ENCODE measurements at regions not wholly inside any gene's neighbourhood (a gene's known extent, or its start where the extent isn't known, plus 50 kb on each side); places are given as distances from the start of the nearest gene placed in this dataset.

- Histone ChIP-seq H3K4me3 (replicated peaks in 1 of 3; ENCODE audit: insufficient read depth in 1 of 3, low read depth in 2 of 3, low read length in 3 of 3) (no peak overlapping the region), H3K27me3 (ENCODE audit: control insufficient read depth in 1 of 2, insufficient read depth in 2 of 2, low read length in 2 of 2) (no peaks in the 10 kb centered on the region), H3K36me3 (replicated peaks in 1 of 2; ENCODE audit: control insufficient read depth in 1 of 2, insufficient read depth in 2 of 2, low read length in 2 of 2) (no peaks in the 10 kb centered on the region), H4K20me1 (ENCODE audit: insufficient read depth, low read length) (no peaks in the 10 kb centered on the region), H3K27ac (ENCODE audit: extremely low read length, insufficient read depth, low read length) (no peak overlapping the region), H3K4me2 (ENCODE audit: low read depth, low read length) (no peak overlapping the region), H3K9ac (ENCODE audit: insufficient read depth, low read depth, low read length) (no peak overlapping the region), H2AFZ (ENCODE audit: low read length) (no peak overlapping the region), H3K79me2 (ENCODE audit: insufficient read depth, low read length) (no peaks in the 10 kb centered on the region), H3K4me1 (ENCODE audit: insufficient read depth, low read length) (peaks cover 7% of the 10 kb centered on the region), H3K9me3 (ENCODE audit: low read length) (no peaks in the 10 kb centered on the region)
- ChIA-PET POLR2A (no interaction called here), CTCF (ENCODE audit: low intra/inter-chr PET ratio, low total read pairs) (no interaction called here)
- no TSS peak for BruUV-seq (replicated peaks)
- no peak for TF ChIP-seq ONECUT2 (CRISPR knock-in tag; IDR thresholded peaks at IDR 0.05)
- no peak for TF ChIP-seq SMAD1 (CRISPR knock-in tag; IDR thresholded peaks at IDR 0.05; ENCODE audit: borderline replicate concordance, low read depth)
- no peak for TF ChIP-seq ZNF598 (CRISPR knock-in tag; IDR thresholded peaks at IDR 0.05; ENCODE audit: borderline replicate concordance)
- TF ChIP-seq BCLAF1 (IDR thresholded peaks at IDR 0.05) = no peak
- no peak for TF ChIP-seq ARNTL (CRISPR knock-in tag; IDR thresholded peaks at IDR 0.05)
- WGBS (ENCODE audit: low lambda C conversion rate) = 91% methylated on average over 12 of the region's 12 CpGs
- intact Hi-C loops (cut with micrococcal nuclease; ENCODE audit: unreplicated experiment) (no loop called here), in situ Hi-C loops (cut with HindIII; ENCODE audit: extremely low pct_ligation_motif_present, low pct_unique_long_range_greater_than_20kb) (no loop called here)
- ATAC-seq = no peak
- DNase-seq (ENCODE audit: low spot score) = no peak
- no peak for FAIRE-seq
Measured at GRCh38 chr13:99624936-99625540, 123.8 kb downstream of the TM9SF2 start.

- CTCF ChIA-PET (ENCODE audit: low intra/inter-chr PET ratio, low total read pairs) = no interaction called here
- TF ChIP-seq SKI (IDR thresholded peaks at IDR 0.05; ENCODE audit: partially characterized antibody) (no peak), ZNF235 (CRISPR knock-in tag; IDR thresholded peaks at IDR 0.05; ENCODE audit: borderline replicate concordance) (no peak), ZNF720 (CRISPR knock-in tag; IDR thresholded peaks at IDR 0.05) (no peak), ZNF569 (CRISPR knock-in tag; IDR thresholded peaks at IDR 0.05; ENCODE audit: borderline replicate concordance) (no peak), HOXA9 (CRISPR knock-in tag; IDR thresholded peaks at IDR 0.05; ENCODE audit: borderline replicate concordance) (no peak), ZNF777 (CRISPR knock-in tag; IDR thresholded peaks at IDR 0.05) (no peak), MTA3 (CRISPR knock-in tag; IDR thresholded peaks at IDR 0.05) (no peak), ZNF678 (CRISPR knock-in tag; IDR thresholded peaks at IDR 0.05) (no peak), RXRA (CRISPR knock-in tag; IDR thresholded peaks at IDR 0.05) (no peak), SKIL (CRISPR knock-in tag; IDR thresholded peaks at IDR 0.05; ENCODE audit: borderline replicate concordance) (no peak)
Measured at GRCh38 chr13:99620806-99621205, 119.5 kb downstream of the TM9SF2 start.

More at GRCh38 chr13:99620806-99621205, 119.5 kb downstream of the TM9SF2 start:
- no peak overlapping the region for H3K4me2 ChIP-seq (ENCODE audit: low read depth, low read length)
- no peaks in the 10 kb centered on the region for H3K9me3 ChIP-seq (ENCODE audit: low read length)
- 52% methylated on average over 3 of the region's 3 CpGs for WGBS (ENCODE audit: low lambda C conversion rate)
- H3K4me3 ChIP-seq (replicated peaks in 1 of 3; ENCODE audit: insufficient read depth in 1 of 3, low read depth in 2 of 3, low read length in 3 of 3) = no peak overlapping the region
- no TSS peak for BruUV-seq (replicated peaks)
- no peaks in the 10 kb centered on the region for H3K79me2 ChIP-seq (ENCODE audit: insufficient read depth, low read length)
- no peak for DNase-seq (ENCODE audit: low spot score)
- ATAC-seq = no peak
- peaks cover 18% of the 10 kb centered on the region for H3K4me1 ChIP-seq (ENCODE audit: insufficient read depth, low read length)
- no peak overlapping the region for H2AFZ ChIP-seq (ENCODE audit: low read length)
- POLR2A ChIA-PET = no interaction called here
- FAIRE-seq = no peak
- no peak overlapping the region for H3K27ac ChIP-seq (ENCODE audit: extremely low read length, insufficient read depth, low read length)
- intact Hi-C loops (cut with micrococcal nuclease; ENCODE audit: unreplicated experiment) (no loop called here), in situ Hi-C loops (cut with HindIII; ENCODE audit: extremely low pct_ligation_motif_present, low pct_unique_long_range_greater_than_20kb) (no loop called here)
- peaks cover 5% of the 10 kb centered on the region; the same call in 1 of the 2 replicates for H4K20me1 ChIP-seq (ENCODE audit: insufficient read depth, low read length)
- H3K27me3 ChIP-seq (ENCODE audit: control insufficient read depth in 1 of 2, insufficient read depth in 2 of 2, low read length in 2 of 2) = no peaks in the 10 kb centered on the region
- no peak overlapping the region for H3K9ac ChIP-seq (ENCODE audit: insufficient read depth, low read depth, low read length)
- H3K36me3 ChIP-seq (replicated peaks in 1 of 2; ENCODE audit: control insufficient read depth in 1 of 2, insufficient read depth in 2 of 2, low read length in 2 of 2) = no peaks in the 10 kb centered on the region
